Natural killer cell (primary cell): ENCODE measurements at regions not wholly inside any gene's neighbourhood (a gene's known extent, or its start where the extent isn't known, plus 50 kb on each side); places are given as distances from the start of the nearest gene placed in this dataset.
A peak's percentile ranks its signal among the peaks of the same experiment; 100 is the strongest.

ENCODE experiments used
- ATAC-seq, 3 donors: fragments of 150-1000 bp in 2 of 3; fragments of 200-7000 bp in 1 of 3; cut with Tn5 transposase; 1 replicate in 1 of 3; 2 replicates in 2 of 3; pipeline ENCODE4 v1.10.0; 2021; ENCODE audit warnings: mild to moderate bottlenecking in 2 of 3, moderate library complexity in 2 of 3
- DNase-seq, 2 donors: peaks; one replicate each; pipeline versions ENCODE4 v3.0.0 to v3.0.0-alpha.2; 2013 to 2021; ENCODE audit warnings: mixed read lengths in 1 of 2
- H3K27ac ChIP-seq: one replicate; pipeline ENCODE4 v1.5.1; 2013; ENCODE audit warnings: mild to moderate bottlenecking, low read length
- H3K27me3 ChIP-seq: one replicate; pipeline ENCODE4 v1.6.1; 2013; ENCODE audit warnings: low read length; ENCODE audit not compliant: control insufficient read depth, insufficient read depth
- H3K36me3 ChIP-seq: one replicate; pipeline ENCODE4 v1.6.1; 2013; ENCODE audit warnings: low read length; ENCODE audit not compliant: control insufficient read depth, insufficient read depth
- H3K4me1 ChIP-seq: one replicate; pipeline ENCODE4 v1.6.1; 2013; ENCODE audit warnings: low read length; ENCODE audit not compliant: control insufficient read depth, insufficient read depth
- H3K4me3 ChIP-seq: one replicate; pipeline ENCODE4 v1.5.1; 2013; ENCODE audit warnings: low read length
- H3K9me3 ChIP-seq: one replicate; pipeline ENCODE4 v1.6.1; 2013; ENCODE audit warnings: low read length; ENCODE audit not compliant: control insufficient read depth, insufficient read depth
- H3K27ac Mint-ChIP-seq, 2 donors: one replicate each; pipeline ENCODE4 v1.8.0; 2022; ENCODE audit warnings: mild to moderate bottlenecking in 2 of 2, mixed read lengths in 2 of 2, moderate library complexity in 1 of 2
- H3K27me3 Mint-ChIP-seq, 2 donors: one replicate each; pipeline ENCODE4 v1.8.0; 2022; ENCODE audit warnings: low read depth in 2 of 2, mixed read lengths in 2 of 2
- H3K36me3 Mint-ChIP-seq: one replicate; pipeline ENCODE4 v1.8.0; 2022; ENCODE audit warnings: mixed read lengths
- H3K4me1 Mint-ChIP-seq, 2 donors: one replicate each; pipeline ENCODE4 v1.8.0; 2022; ENCODE audit warnings: mixed read lengths in 2 of 2
- H3K4me3 Mint-ChIP-seq: one replicate; pipeline ENCODE4 v1.8.0; 2022; ENCODE audit warnings: mild to moderate bottlenecking, moderate library complexity, mixed read lengths
- H3K9me3 Mint-ChIP-seq, 2 donors: one replicate each; pipeline ENCODE4 v1.8.0; 2022; ENCODE audit warnings: mixed read lengths in 2 of 2
- WGBS: methylation state at CpG from one replicate; pipeline ENCODE4 v1.1.7; 2013; ENCODE audit warnings: missing lambda C conversion rate; ENCODE audit not compliant: insufficient coverage; 5-methylcytosine and 5-hydroxymethylcytosine counted together
- intact Hi-C: fragments of 100-400 bp; cut with micrococcal nuclease; formaldehyde crosslinking; loops from one replicate; pipeline ENCODE4 v1.14.2; 2022
- TF ChIP-seq, protein P1 (sequence below): fragments of 200-600 bp; IDR thresholded peaks from one replicate; pipeline ENCODE4 v1.8.0; 2022; ENCODE audit warnings: antibody characterized with exemption

DNA sequence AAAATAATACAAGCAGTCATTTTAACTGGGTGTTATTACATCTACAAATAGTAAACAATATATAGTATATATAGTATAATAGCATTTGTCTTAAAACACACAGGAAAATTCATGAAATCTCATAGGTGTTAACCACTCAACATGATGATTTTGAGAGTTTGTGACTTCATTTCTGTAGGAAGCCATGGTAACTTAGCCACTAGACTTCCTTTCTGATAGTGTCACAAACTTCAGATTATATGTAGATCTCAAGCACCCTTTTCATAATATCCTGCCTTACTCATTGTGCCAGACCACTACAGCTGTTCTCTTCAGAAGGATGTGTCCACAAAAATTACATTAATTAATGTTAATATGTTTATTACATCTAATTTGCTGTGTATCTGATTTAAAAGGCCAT is 1250.6 kb downstream of the ADGRL3 start:
- no peak overlapping the region for H3K4me3 ChIP-seq
- Mint-ChIP-seq H3K27me3 (no peaks in the 10 kb centered on the region), H3K4me1 (no peaks in the 10 kb centered on the region), H3K36me3 (no peaks in the 10 kb centered on the region), H3K4me3 (no peak overlapping the region), H3K9me3 (peaks cover 2 to 4% of the 10 kb centered on the region in 2 donors), H3K27ac (no peak overlapping the region)
- no peaks in the 10 kb centered on the region for H3K36me3 ChIP-seq
- intact Hi-C loops = no loop called here
- ATAC-seq = peak in 1 of 3 donors; percentile 15
- no peaks in the 10 kb centered on the region for H3K27me3 ChIP-seq
- TF ChIP-seq, protein P1, sequence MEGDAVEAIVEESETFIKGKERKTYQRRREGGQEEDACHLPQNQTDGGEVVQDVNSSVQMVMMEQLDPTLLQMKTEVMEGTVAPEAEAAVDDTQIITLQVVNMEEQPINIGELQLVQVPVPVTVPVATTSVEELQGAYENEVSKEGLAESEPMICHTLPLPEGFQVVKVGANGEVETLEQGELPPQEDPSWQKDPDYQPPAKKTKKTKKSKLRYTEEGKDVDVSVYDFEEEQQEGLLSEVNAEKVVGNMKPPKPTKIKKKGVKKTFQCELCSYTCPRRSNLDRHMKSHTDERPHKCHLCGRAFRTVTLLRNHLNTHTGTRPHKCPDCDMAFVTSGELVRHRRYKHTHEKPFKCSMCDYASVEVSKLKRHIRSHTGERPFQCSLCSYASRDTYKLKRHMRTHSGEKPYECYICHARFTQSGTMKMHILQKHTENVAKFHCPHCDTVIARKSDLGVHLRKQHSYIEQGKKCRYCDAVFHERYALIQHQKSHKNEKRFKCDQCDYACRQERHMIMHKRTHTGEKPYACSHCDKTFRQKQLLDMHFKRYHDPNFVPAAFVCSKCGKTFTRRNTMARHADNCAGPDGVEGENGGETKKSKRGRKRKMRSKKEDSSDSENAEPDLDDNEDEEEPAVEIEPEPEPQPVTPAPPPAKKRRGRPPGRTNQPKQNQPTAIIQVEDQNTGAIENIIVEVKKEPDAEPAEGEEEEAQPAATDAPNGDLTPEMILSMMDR = no peak
- peaks cover 3% of the 10 kb centered on the region for H3K9me3 ChIP-seq
- H3K27ac ChIP-seq = no peak overlapping the region
- H3K4me1 ChIP-seq = no peaks in the 10 kb centered on the region
- no peak for DNase-seq

DNA sequence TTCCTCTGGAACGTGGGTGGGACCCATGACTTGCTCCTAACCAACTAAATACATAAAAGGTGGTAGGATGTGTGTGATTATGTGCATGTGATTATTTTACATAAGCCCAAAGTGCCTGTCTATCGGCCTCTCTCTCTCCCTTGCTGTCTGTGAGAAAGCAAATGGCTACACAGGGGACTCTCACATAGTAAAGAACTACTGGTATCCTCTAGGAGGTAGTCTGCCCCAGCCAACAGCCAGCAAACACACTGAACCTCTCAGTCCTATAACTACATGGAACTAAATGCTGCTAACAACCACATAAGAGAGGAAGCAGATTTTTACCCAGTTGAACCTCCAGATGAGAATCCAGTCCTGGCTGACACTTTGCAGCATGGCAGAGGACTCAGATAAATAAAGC is 1249.4 kb downstream of the ADGRL3 start:
- Histone ChIP-seq H3K36me3 (no peaks in the 10 kb centered on the region), H3K9me3 (peaks cover 3% of the 10 kb centered on the region), H3K27me3 (no peaks in the 10 kb centered on the region), H3K27ac (no peak overlapping the region), H3K4me3 (no peak overlapping the region), H3K4me1 (no peaks in the 10 kb centered on the region)
- DNase-seq (no peak), ATAC-seq (no peak)
- Mint-ChIP-seq H3K27ac (no peak overlapping the region), H3K9me3 (peaks cover 4 to 6% of the 10 kb centered on the region in 2 donors), H3K27me3 (no peaks in the 10 kb centered on the region), H3K36me3 (no peaks in the 10 kb centered on the region), H3K4me1 (no peaks in the 10 kb centered on the region), H3K4me3 (no peak overlapping the region)
- TF ChIP-seq, protein P1 = no peak
- intact Hi-C loops = no loop called here
- WGBS = 85% methylated on average over 1 of the region's 2 CpGs

DNA sequence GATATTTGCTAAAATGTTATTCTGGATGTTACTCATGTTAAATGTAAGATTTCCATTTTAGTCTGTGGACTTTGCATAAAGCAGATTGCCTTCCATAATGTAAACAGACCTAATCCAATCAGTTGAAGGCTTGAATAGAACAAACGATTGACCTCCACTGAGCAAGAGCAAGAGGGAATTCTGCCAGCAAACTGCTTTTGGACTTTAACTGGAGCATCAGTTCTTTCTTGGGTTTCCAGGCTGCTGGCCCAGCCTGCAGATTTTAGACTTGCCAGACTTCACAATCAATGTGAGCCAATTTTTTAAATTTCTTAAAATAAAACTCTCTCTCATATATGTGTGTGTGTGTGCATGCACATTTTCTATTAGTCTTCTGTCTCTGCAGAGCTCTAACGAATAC is 1248.8 kb downstream of the ADGRL3 start:
- WGBS = 87% methylated on average over 2 of the region's 2 CpGs
- Mint-ChIP-seq H3K4me3 (no peak overlapping the region), H3K27me3 (no peaks in the 10 kb centered on the region), H3K27ac (no peak overlapping the region), H3K36me3 (no peaks in the 10 kb centered on the region), H3K4me1 (no peaks in the 10 kb centered on the region), H3K9me3 (peaks cover 3 to 8% of the 10 kb centered on the region in 2 donors)
- no peak overlapping the region for H3K4me3 ChIP-seq
- no peaks in the 10 kb centered on the region for H3K36me3 ChIP-seq
- no peaks in the 10 kb centered on the region for H3K4me1 ChIP-seq
- no peak for ATAC-seq
- H3K27me3 ChIP-seq = no peaks in the 10 kb centered on the region
- no peak for DNase-seq
- no peak overlapping the region for H3K27ac ChIP-seq
- H3K9me3 ChIP-seq = peaks cover 3% of the 10 kb centered on the region
- intact Hi-C loops = no loop called here
- TF ChIP-seq, protein P1 = no peak

DNA sequence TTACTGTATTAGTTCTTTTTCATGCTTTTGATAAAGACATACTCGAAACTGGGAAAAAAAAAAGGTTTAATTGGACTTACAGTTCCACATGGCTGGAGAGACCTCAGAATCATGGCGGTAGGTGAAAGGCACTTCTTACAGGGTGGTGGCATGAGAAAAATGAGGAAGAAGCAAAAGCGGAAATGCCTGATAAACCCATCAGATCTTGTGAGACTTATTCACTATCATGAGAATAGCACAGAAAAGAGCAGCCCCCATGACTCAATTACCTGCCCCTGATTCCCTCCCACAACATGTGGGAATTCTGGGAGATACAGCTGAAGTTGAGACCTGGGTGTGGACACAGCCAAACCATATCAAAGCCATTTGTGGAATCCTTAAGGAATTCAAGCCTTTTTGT is 1238.9 kb downstream of the ADGRL3 start:
- no peak overlapping the region for H3K4me3 Mint-ChIP-seq
- H3K9me3 ChIP-seq = no peaks in the 10 kb centered on the region
- H3K27me3 Mint-ChIP-seq = no peaks in the 10 kb centered on the region
- no peaks in the 10 kb centered on the region for H3K27me3 ChIP-seq
- no peak for ATAC-seq
- 57% methylated on average over 2 of the region's 3 CpGs for WGBS
- no peaks in the 10 kb centered on the region for H3K4me1 Mint-ChIP-seq
- H3K36me3 Mint-ChIP-seq = peaks cover 7% of the 10 kb centered on the region
- no peaks in the 10 kb centered on the region for H3K4me1 ChIP-seq
- H3K9me3 Mint-ChIP-seq = peaks cover 7 to 35% of the 10 kb centered on the region in 2 donors
- no peak for DNase-seq
- no peak overlapping the region for H3K4me3 ChIP-seq
- intact Hi-C loops = no loop called here
- H3K27ac ChIP-seq = no peak overlapping the region
- no peaks in the 10 kb centered on the region for H3K36me3 ChIP-seq
- TF ChIP-seq, protein P1 = no peak
- H3K27ac Mint-ChIP-seq = no peak overlapping the region
